ENCODE measurements at regions not wholly inside any gene's neighbourhood (a gene's known extent, or its start where the extent isn't known, plus 50 kb on each side); places are given as distances from the start of the nearest gene placed in this dataset.

DNA sequence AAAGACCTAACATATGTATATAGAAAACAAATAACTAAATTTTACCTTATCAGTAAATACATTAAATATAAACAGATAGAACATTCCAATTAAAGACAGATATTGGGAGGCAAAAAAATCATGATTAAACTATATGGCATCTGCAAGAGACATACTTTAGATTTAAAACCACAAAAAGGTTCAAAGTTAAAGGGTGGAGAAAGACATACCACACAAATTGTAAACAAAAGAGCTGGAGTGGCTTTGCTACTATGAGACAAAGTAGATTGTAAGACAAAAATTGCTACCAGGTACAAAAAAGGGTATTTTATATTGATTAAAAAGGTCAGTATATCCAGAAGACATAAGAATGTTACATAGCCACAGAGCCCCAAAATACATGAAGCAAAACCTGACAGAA lies 200.2 kb downstream of the KCNRG start:
- H3K4ac ChIP-seq (ENCODE audit: low read depth, low read length): no peak overlapping the region
- no peaks in the 10 kb centered on the region for H3K36me3 ChIP-seq (ENCODE audit: control insufficient read depth, insufficient read depth, low read length)
- no peak overlapping the region for H2AK9ac ChIP-seq (replicated peaks; ENCODE audit: low read depth, low read length, poor library complexity)
- no peak overlapping the region for H3K4me2 ChIP-seq (ENCODE audit: low read depth, low read length)
- no peak overlapping the region for H2BK120ac ChIP-seq (ENCODE audit: low read depth, low read length)
- in situ Hi-C loops (cut with MboI; ENCODE audit: low sequenced_read_pairs) (no loop called here), dilution Hi-C loops (cut with HindIII; ENCODE audit: low sequenced_read_pairs, unreplicated experiment) (no loop called here), intact Hi-C loops (cut with micrococcal nuclease) (no loop called here)
- ATAC-seq (ENCODE audit: low read depth): no peak
- no peak overlapping the region for H2BK15ac ChIP-seq (ENCODE audit: low read depth, low read length)
- BruUV-seq (replicated peaks): no TSS peak
- DNase-seq: no peak
- no peak overlapping the region for H3K23ac ChIP-seq (ENCODE audit: low read depth, low read length)
- no peak overlapping the region for H2AFZ ChIP-seq (replicated peaks; ENCODE audit: low read length, poor library complexity)
- H3K4me3 ChIP-seq (ENCODE audit: insufficient read depth, low read depth, low read length): no peak overlapping the region
- H3K9ac ChIP-seq (ENCODE audit: low read depth, low read length): no peak overlapping the region
- TF ChIP-seq ELK1 (IDR thresholded peaks at IDR 0.05; ENCODE audit: borderline replicate concordance, low read depth, low read length): no peak
- H3K9me3 ChIP-seq (ENCODE audit: control insufficient read depth, insufficient read depth, low read length): peaks cover 8% of the 10 kb centered on the region
- no peaks in the 10 kb centered on the region for H3K4me1 ChIP-seq (ENCODE audit: control insufficient read depth, insufficient read depth, low read length)
- H3K14ac ChIP-seq (replicated peaks; ENCODE audit: low read depth, low read length): no peak overlapping the region
- no peak overlapping the region for H4K8ac ChIP-seq (ENCODE audit: low read depth in 2 of 2, low read length in 2 of 2)
- H3K27ac ChIP-seq (ENCODE audit: insufficient read depth, low read length): no peak overlapping the region
- no peaks in the 10 kb centered on the region for H4K20me1 ChIP-seq (ENCODE audit: insufficient read depth, low read length)
- CTCF ChIA-PET: no interaction called here
- no peaks in the 10 kb centered on the region; the same call in 1 of the 2 replicates for H3K27me3 ChIP-seq (ENCODE audit: control insufficient read depth, insufficient read depth, low read length)
- H4K91ac ChIP-seq (ENCODE audit: insufficient read depth, low read depth, low read length): no peak overlapping the region
- no peak overlapping the region for H4K5ac ChIP-seq (ENCODE audit: low read depth, low read length)
- no peaks in the 10 kb centered on the region for H3K79me1 ChIP-seq (ENCODE audit: low read depth in 1 of 2, low read length in 2 of 2)
- POLR2A ChIA-PET (ENCODE audit: unreplicated experiment): no interaction called here
- no peak overlapping the region for H3K18ac ChIP-seq (ENCODE audit: low read depth, low read length)
- no peak overlapping the region for H2BK20ac ChIP-seq (ENCODE audit: low read depth, low read length)
- H2BK5ac ChIP-seq (ENCODE audit: low read depth, low read length, poor library complexity, severe bottlenecking): no peak overlapping the region
- H2AK5ac ChIP-seq (ENCODE audit: low read depth, low read length): no peak overlapping the region
- no peaks in the 10 kb centered on the region for H3K9me1 ChIP-seq (ENCODE audit: insufficient read depth, low read length)
- H3K56ac ChIP-seq (ENCODE audit: extremely low read depth, insufficient read depth, low read length): no peak overlapping the region
